H1 (cell line): ENCODE measurements at regions not wholly inside any gene's neighbourhood (a gene's known extent, or its start where the extent isn't known, plus 50 kb on each side); places are given as distances from the start of the nearest gene placed in this dataset.

Source experiments
- CTCF ChIA-PET: fragments of 300-600 bp; sonication (Branson Sonifier 250); formaldehyde crosslinking; loops from one replicate; lab custom pipeline; 2021; ENCODE audit not compliant: partially characterized antibody; lab: Charles Lee
- POLR2A ChIA-PET: fragments of 300-600 bp; sonication (Branson Sonifier 250); formaldehyde crosslinking; loops from one replicate; lab custom pipeline; 2021; ENCODE audit warnings: inconsistent platforms; ENCODE audit not compliant: partially characterized antibody; lab: Charles Lee
- DNase-seq, 2 experiments: peaks; one replicate each; pipeline versions ENCODE4 v3.0.0 to v3.0.0-alpha.2; 2010 to 2022; ENCODE audit warnings: low spot score in 2 of 2, low read depth in 1 of 2, mixed read lengths in 1 of 2
- FAIRE-seq: peaks from 2 replicates; lab custom pipeline; 2011; peaks lifted over from hg19 to GRCh38; lab: Jason Lieb, UNC
- H2AFZ ChIP-seq: 2 replicates; pipeline ENCODE4 v1.8.1; 2012; ENCODE audit warnings: low read length, inconsistent platforms
- H2AK5ac ChIP-seq: 2 replicates; pipeline ENCODE4 v1.6.1; 2013; ENCODE audit warnings: low read depth, low read length
- H2BK120ac ChIP-seq: replicated peaks from 2 replicates; pipeline ENCODE3; 2013; ENCODE audit warnings: low read depth, low read length, inconsistent platforms
- H2BK12ac ChIP-seq: 2 replicates; pipeline ENCODE4 v1.6.1; 2013; ENCODE audit warnings: low read depth, low read length
- H2BK15ac ChIP-seq: 2 replicates; pipeline ENCODE4 v1.6.1; 2013; ENCODE audit warnings: low read length
- H2BK20ac ChIP-seq: 2 replicates; pipeline ENCODE4 v1.6.1; 2013; ENCODE audit warnings: low read length
- H2BK5ac ChIP-seq: 2 replicates; pipeline ENCODE4 v1.6.1; 2013; ENCODE audit warnings: low read depth, low read length
- H3K14ac ChIP-seq: 2 replicates; pipeline ENCODE4 v1.6.1; 2013; ENCODE audit warnings: inconsistent platforms; ENCODE audit not compliant: insufficient read length
- H3K18ac ChIP-seq: 2 replicates; pipeline ENCODE4 v1.6.1; 2013; ENCODE audit warnings: low read length; ENCODE audit errors: extremely low read depth
- H3K23ac ChIP-seq: 2 replicates; pipeline ENCODE4 v1.6.1; 2013; ENCODE audit warnings: inconsistent platforms; ENCODE audit not compliant: insufficient read length
- H3K23me2 ChIP-seq: 2 replicates; pipeline ENCODE4 v1.6.1; 2013; ENCODE audit warnings: low read depth, low read length
- H3K27ac ChIP-seq: 2 replicates; pipeline ENCODE4 v1.6.1; 2011; ENCODE audit warnings: low read depth, low read length, inconsistent platforms
- H3K27me3 ChIP-seq, 4 experiments: replicated peaks in 1 of 4; 1 replicate in 1 of 4; 2 replicates in 3 of 4; pipeline versions ENCODE4 v1.6.1 to v1.8.1; 2011 to 2013; ENCODE audit warnings: low read length in 3 of 4, mild to moderate bottlenecking in 3 of 4, inconsistent platforms in 2 of 4, mixed read lengths in 2 of 4, moderate library complexity in 1 of 4; ENCODE audit not compliant: control insufficient read depth in 3 of 4, insufficient read depth in 3 of 4; ENCODE audit errors: extremely low read depth in 1 of 4
- H3K36me3 ChIP-seq, 4 experiments: 2 replicates each; pipeline versions ENCODE4 v1.6.1 to v1.8.1; 2011 to 2013; ENCODE audit warnings: mild to moderate bottlenecking in 4 of 4, low read length in 3 of 4, moderate library complexity in 2 of 4, control low read depth in 1 of 4, inconsistent platforms in 1 of 4; ENCODE audit not compliant: insufficient read depth in 4 of 4, control insufficient read depth in 2 of 4
- H3K4ac ChIP-seq: replicated peaks from 2 replicates; pipeline ENCODE3; 2013; ENCODE audit warnings: low read length, low read depth, mixed read lengths, inconsistent platforms; ENCODE audit not compliant: insufficient read length
- H3K4me1 ChIP-seq, 4 experiments: replicated peaks in 1 of 4; 1 replicate in 1 of 4; 2 replicates in 3 of 4; pipeline versions ENCODE4 v1.6.1 to v1.8.1; 2011 to 2013; ENCODE audit warnings: low read length in 3 of 4, inconsistent platforms in 2 of 4, mixed read lengths in 1 of 4; ENCODE audit not compliant: insufficient read depth in 4 of 4, control insufficient read depth in 3 of 4
- H3K4me2 ChIP-seq, 2 experiments: 2 replicates each; pipeline versions ENCODE4 v1.6.1 to v1.8.1; 2011 to 2013; ENCODE audit warnings: low read depth in 2 of 2, low read length in 2 of 2, control low read depth in 1 of 2, inconsistent platforms in 1 of 2, mild to moderate bottlenecking in 1 of 2; ENCODE audit not compliant: insufficient read depth in 1 of 2
- H3K4me3 ChIP-seq, 4 experiments: fragments of 200-600, 300-600 bp in 1 of 4; sonication (generic), shearing (Covaris generic), sonication (Bioruptor Twin) in 1 of 4; 2 replicates each; pipeline versions ENCODE4 v1.5.1 to v1.8.1; 2011 to 2016; ENCODE audit warnings: low read length in 4 of 4, low read depth in 3 of 4, control low read depth in 2 of 4, inconsistent platforms in 2 of 4, mild to moderate bottlenecking in 2 of 4, mixed read lengths in 1 of 4, moderate library complexity in 1 of 4; ENCODE audit not compliant: insufficient read depth in 2 of 4; ENCODE audit errors: extremely low read depth in 1 of 4
- H3K56ac ChIP-seq: replicated peaks from 2 replicates; pipeline ENCODE3; 2013; ENCODE audit warnings: low read depth, mild to moderate bottlenecking, mixed read lengths, low read length, inconsistent platforms; ENCODE audit not compliant: insufficient read length
- H3K79me1 ChIP-seq: 2 replicates; pipeline ENCODE4 v1.6.1; 2013; ENCODE audit warnings: low read depth, low read length, control low read depth
- H3K79me2 ChIP-seq, 2 experiments: 2 replicates each; pipeline versions ENCODE4 v1.6.1 to v1.8.1; 2012 to 2013; ENCODE audit warnings: low read length in 2 of 2, mild to moderate bottlenecking in 2 of 2, inconsistent platforms in 1 of 2; ENCODE audit not compliant: insufficient read depth in 2 of 2, control insufficient read depth in 1 of 2
- H3K9ac ChIP-seq, 4 experiments: replicated peaks in 1 of 4; 1 replicate in 1 of 4; 2 replicates in 3 of 4; pipeline versions ENCODE4 v1.6.1 to v1.8.1; 2011 to 2013; ENCODE audit warnings: low read depth in 3 of 4, low read length in 3 of 4, control low read depth in 2 of 4, mild to moderate bottlenecking in 2 of 4, moderate library complexity in 2 of 4, inconsistent platforms in 1 of 4; ENCODE audit errors: extremely low read depth in 1 of 4
- H3K9me3 ChIP-seq, 2 experiments: 2 replicates each; pipeline versions ENCODE4 v1.6.1 to v1.8.1; 2012 to 2013; ENCODE audit warnings: mild to moderate bottlenecking in 2 of 2, moderate library complexity in 2 of 2, control low read depth in 1 of 2, inconsistent platforms in 1 of 2, low read depth in 1 of 2, low read length in 1 of 2, mixed read lengths in 1 of 2; ENCODE audit not compliant: insufficient read depth in 2 of 2
- H4K20me1 ChIP-seq, 2 experiments: replicated peaks in 1 of 2; 2 replicates each; pipeline versions ENCODE3 to v1.8.1; 2011 to 2013; ENCODE audit warnings: inconsistent platforms in 2 of 2, low read length in 2 of 2, mild to moderate bottlenecking in 1 of 2; ENCODE audit not compliant: insufficient read depth in 2 of 2, control insufficient read depth in 1 of 2
- H4K5ac ChIP-seq: 2 replicates; pipeline ENCODE4 v1.6.1; 2013; ENCODE audit warnings: low read length, low read depth, mixed read lengths, inconsistent platforms; ENCODE audit not compliant: insufficient read length
- H4K8ac ChIP-seq: 2 replicates; pipeline ENCODE4 v1.8.0; 2013; ENCODE audit warnings: mild to moderate bottlenecking, moderate library complexity, low read length, inconsistent platforms; ENCODE audit not compliant: insufficient read depth; ENCODE audit errors: extremely low read depth
- H4K91ac ChIP-seq: replicated peaks from 2 replicates; pipeline ENCODE3; 2013; ENCODE audit warnings: low read length, mixed read lengths, inconsistent platforms; ENCODE audit not compliant: insufficient read length
- BRCA1 ChIP-seq: IDR thresholded peaks from 2 replicates; pipeline ENCODE4 v1.6.1; 2012; ENCODE audit warnings: low read depth, low read length, improper control_type of control experiment
- EGR1 ChIP-seq: IDR thresholded peaks from 2 replicates; pipeline ENCODE4 v1.6.1; 2011; ENCODE audit warnings: low read depth, low read length, borderline replicate concordance
- GABPA ChIP-seq: IDR thresholded peaks from 2 replicates; pipeline ENCODE4 v1.6.1; 2011; ENCODE audit warnings: mild to moderate bottlenecking, low read length, moderate library complexity, borderline replicate concordance; ENCODE audit not compliant: insufficient read depth
- POU5F1 ChIP-seq: IDR thresholded peaks from 2 replicates; pipeline ENCODE4 v1.6.1; 2011; ENCODE audit warnings: low read depth, mild to moderate bottlenecking, low read length, moderate library complexity
- RFX5 ChIP-seq: IDR thresholded peaks from 2 replicates; pipeline ENCODE4 v1.6.1; 2011; ENCODE audit warnings: low read depth, low read length, improper control_type of control experiment, borderline replicate concordance
- SAP30 ChIP-seq: fragments of 300-600 bp; sonication (generic); IDR thresholded peaks from 2 replicates; pipeline ENCODE4 v1.7.1; 2012; ENCODE audit warnings: low read length, moderate library complexity, mild to moderate bottlenecking, inconsistent platforms; ENCODE audit not compliant: insufficient read depth, insufficient replicate concordance
- SIN3A ChIP-seq, 2 experiments: IDR thresholded peaks in 1 of 2; conservative IDR thresholded peaks in 1 of 2; 2 replicates each; pipeline ENCODE4 v1.6.1; 2011 to 2012; ENCODE audit warnings: low read length in 2 of 2, improper control_type of control experiment in 1 of 2, low read depth in 1 of 2, mild to moderate bottlenecking in 1 of 2
- SIX5 ChIP-seq: IDR thresholded peaks from 2 replicates; pipeline ENCODE4 v1.6.1; 2011; ENCODE audit warnings: mild to moderate bottlenecking, low read depth, low read length
- SP1 ChIP-seq: IDR thresholded peaks from 2 replicates; pipeline ENCODE4 v1.6.1; 2011; ENCODE audit warnings: low read depth, low read length
- SP4 ChIP-seq: IDR thresholded peaks from 2 replicates; pipeline ENCODE4 v1.6.1; 2012; ENCODE audit warnings: low read length, inconsistent platforms
- TCF12 ChIP-seq: IDR thresholded peaks from 2 replicates; pipeline ENCODE4 v1.6.1; 2011; ENCODE audit warnings: low read depth, mild to moderate bottlenecking, low read length
- TEAD4 ChIP-seq: IDR thresholded peaks from 2 replicates; pipeline ENCODE4 v1.6.1; 2012; ENCODE audit warnings: low read depth, low read length, inconsistent platforms, mixed read lengths
- WGBS, 2 experiments: shearing (Covaris generic) in 1 of 2; methylation state at CpG; one replicate each; pipeline versions ENCODE4 v1.1.6 to v1.1.7; 2013 to 2015; ENCODE audit warnings: low lambda C conversion rate in 2 of 2, mixed read lengths in 2 of 2, inconsistent platforms in 1 of 2, low coverage in 1 of 2, missing lambda C conversion rate in 1 of 2; ENCODE audit not compliant: insufficient replicate concordance in 2 of 2, insufficient coverage in 1 of 2, insufficient read length in 1 of 2; ENCODE audit errors: extremely low coverage in 1 of 2, missing lambda C conversion rate in 1 of 2; 5-methylcytosine and 5-hydroxymethylcytosine counted together
- TF ChIP-seq, protein P1 (sequence below): IDR thresholded peaks from 2 replicates; pipeline ENCODE4 v1.6.1; 2012; ENCODE audit warnings: inconsistent platforms

DNA sequence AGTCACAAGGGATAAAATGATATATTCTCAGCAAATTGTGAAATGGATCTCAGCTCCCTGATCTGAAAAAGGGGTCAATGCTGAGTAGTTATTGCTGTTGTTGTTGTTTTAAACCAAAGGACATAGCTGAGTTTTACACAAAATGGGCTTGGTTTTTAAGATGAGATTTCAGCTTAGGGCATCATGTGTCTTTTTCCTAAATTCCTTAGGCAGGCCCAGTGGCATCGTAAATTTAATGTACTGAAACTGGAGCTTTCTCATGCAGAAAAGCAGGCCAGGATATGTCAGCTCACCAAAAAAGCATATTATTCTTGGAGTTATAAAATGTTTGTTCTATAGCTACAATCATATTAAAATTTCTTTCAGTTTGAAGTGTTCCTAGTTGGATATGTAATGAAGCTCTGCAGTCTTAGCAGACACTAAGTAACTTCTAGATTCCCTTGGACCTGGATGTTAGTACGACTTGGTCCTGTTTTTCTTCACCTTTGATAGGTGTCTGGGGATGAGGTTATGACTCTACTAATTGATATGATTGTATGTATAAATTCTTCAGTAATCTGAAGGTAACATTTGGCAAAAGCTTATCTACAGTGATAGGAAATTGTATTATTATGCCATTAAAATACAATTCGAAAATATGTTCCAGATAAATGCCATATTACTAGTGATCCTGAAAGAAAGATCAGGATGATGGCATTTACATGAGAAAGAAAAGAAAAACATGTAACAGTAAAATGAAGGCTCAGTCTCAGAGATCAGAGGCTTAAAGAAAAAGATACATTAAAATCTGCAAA is 663.3 kb downstream of the RFPL4B start:
- Histone ChIP-seq H3K27ac (no peak overlapping the region), H4K8ac (no peak overlapping the region), H4K91ac (no peak overlapping the region), H4K20me1 (no peaks in the 10 kb centered on the region), H3K23me2 (no peaks in the 10 kb centered on the region; the same call in 1 of the 2 replicates), H3K4me2 (no peak overlapping the region), H3K27me3 (no peaks in the 10 kb centered on the region), H3K56ac (no peak overlapping the region), H3K14ac (no peak overlapping the region), H3K23ac (no peak overlapping the region), H4K5ac (no peak overlapping the region), H2AFZ (no peak overlapping the region), H3K4me1 (peaks cover 0 to 4% (median 0%) of the 10 kb centered on the region in 4 experiments; a peak in 1 of 7 replicates), H3K9ac (no peak overlapping the region), H2BK15ac (no peak overlapping the region), H3K4me3 (no peak overlapping the region), H2AK5ac (no peak overlapping the region), H2BK20ac (no peak overlapping the region), H3K18ac (no peak overlapping the region), H3K36me3 (no peaks in the 10 kb centered on the region), H3K79me1 (no peaks in the 10 kb centered on the region), H3K9me3 (no peaks in the 10 kb centered on the region), H3K79me2 (no peaks in the 10 kb centered on the region), H2BK120ac (no peak overlapping the region), H2BK5ac (no peak overlapping the region), H3K4ac (no peak overlapping the region), H2BK12ac (no peak overlapping the region)
- ChIA-PET CTCF (interaction anchor here (0.7 to 1.2 kb wide), 2 partner anchors 14 to 229 kb away, joined by 3 read pairs; no protein-coding TSS in a partner anchor), POLR2A (no interaction called here)
- DNase-seq (no peak), FAIRE-seq (no peak)
- 94% methylated on average over 3 of the region's 3 CpGs; no CpG with 5 or more reads in 1 of the 2 experiments for WGBS, 2 experiments
- TF ChIP-seq SIN3A (conservative IDR thresholded peaks at IDR 0.05 in 1 of 2, IDR thresholded peaks at IDR 0.05 in 1 of 2; ENCODE audit: low read depth in 1 of 2, low read length in 2 of 2) (no peak), SP4 (no peak), GABPA (no peak), BRCA1 (no peak), SIX5 (no peak), POU5F1 (no peak), SAP30 (no peak), TEAD4 (no peak), TCF12 (no peak), SP1 (no peak), RFX5 (no peak), EGR1 (no peak)
- TF ChIP-seq, protein P1, sequence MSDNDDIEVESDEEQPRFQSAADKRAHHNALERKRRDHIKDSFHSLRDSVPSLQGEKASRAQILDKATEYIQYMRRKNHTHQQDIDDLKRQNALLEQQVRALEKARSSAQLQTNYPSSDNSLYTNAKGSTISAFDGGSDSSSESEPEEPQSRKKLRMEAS: no peak
